Mesenchymal stem cell (in vitro differentiated cells and primary cell): ENCODE measurements at regions not wholly inside any gene's neighbourhood (a gene's known extent, or its start where the extent isn't known, plus 50 kb on each side); places are given as distances from the start of the nearest gene placed in this dataset.

ENCODE experiments used
- DNase-seq: peaks from one replicate; pipeline ENCODE4 v3.0.0-alpha.2; 2013
- H2AFZ ChIP-seq: one replicate; pipeline ENCODE4 v1.6.1; 2013; ENCODE audit warnings: low read depth, mild to moderate bottlenecking, control low read depth, inconsistent platforms, low read length, moderate library complexity
- H2AK5ac ChIP-seq: 2 replicates; pipeline ENCODE4 v1.6.1; 2013; ENCODE audit warnings: low read length, moderate library complexity, mild to moderate bottlenecking, inconsistent platforms; ENCODE audit not compliant: severe bottlenecking
- H2BK120ac ChIP-seq: one replicate; pipeline ENCODE4 v1.6.1; 2013; ENCODE audit warnings: low read depth, mild to moderate bottlenecking, inconsistent platforms, low read length, moderate library complexity
- H2BK12ac ChIP-seq, 2 experiments: one replicate each; pipeline ENCODE4 v1.6.1; 2013; ENCODE audit warnings: inconsistent platforms in 2 of 2, low read length in 2 of 2, mild to moderate bottlenecking in 2 of 2, moderate library complexity in 2 of 2, control low read depth in 1 of 2
- H2BK15ac ChIP-seq: one replicate; pipeline ENCODE4 v1.6.1; 2013; ENCODE audit warnings: mild to moderate bottlenecking, low read depth, inconsistent platforms; ENCODE audit not compliant: poor library complexity, severe bottlenecking
- H2BK5ac ChIP-seq: 2 replicates; pipeline ENCODE4 v1.6.1; 2013; ENCODE audit warnings: low read depth, mild to moderate bottlenecking, low read length, control low read depth, inconsistent platforms; ENCODE audit not compliant: poor library complexity, severe bottlenecking
- H3K14ac ChIP-seq, 2 experiments: one replicate each; pipeline ENCODE4 v1.6.1; 2013; ENCODE audit warnings: inconsistent platforms in 2 of 2, low read length in 2 of 2, control low read depth in 1 of 2, mild to moderate bottlenecking in 1 of 2, moderate library complexity in 1 of 2
- H3K18ac ChIP-seq, 2 experiments: one replicate each; pipeline ENCODE4 v1.6.1; 2013; ENCODE audit warnings: inconsistent platforms in 2 of 2, low read length in 2 of 2, control low read depth in 1 of 2, low read depth in 1 of 2, mild to moderate bottlenecking in 1 of 2
- H3K23ac ChIP-seq, 2 experiments: one replicate each; pipeline ENCODE4 v1.6.1; 2013; ENCODE audit warnings: inconsistent platforms in 2 of 2, low read length in 2 of 2, mild to moderate bottlenecking in 2 of 2, moderate library complexity in 2 of 2, control low read depth in 1 of 2
- H3K27ac ChIP-seq: 2 replicates; pipeline ENCODE4 v1.5.1; 2013; ENCODE audit warnings: mild to moderate bottlenecking, moderate library complexity, low read length, control low read depth, inconsistent platforms; ENCODE audit not compliant: poor library complexity, severe bottlenecking
- H3K27me3 ChIP-seq, 2 experiments: 2 replicates each; pipeline versions ENCODE4 v1.6.1 to v1.7.0; 2013; ENCODE audit warnings: low read length in 2 of 2, mild to moderate bottlenecking in 2 of 2, moderate library complexity in 2 of 2, control low read depth in 1 of 2, inconsistent platforms in 1 of 2; ENCODE audit not compliant: control insufficient read depth in 1 of 2, insufficient read depth in 1 of 2
- H3K36me3 ChIP-seq, 2 experiments: 2 replicates each; pipeline versions ENCODE4 v1.6.1 to v1.7.0; 2013; ENCODE audit warnings: low read length in 2 of 2, control low read depth in 1 of 2, inconsistent platforms in 1 of 2, low read depth in 1 of 2, mild to moderate bottlenecking in 1 of 2; ENCODE audit not compliant: insufficient read depth in 2 of 2, control insufficient read depth in 1 of 2
- H3K4ac ChIP-seq, 2 experiments: one replicate each; pipeline ENCODE4 v1.6.1; 2013; ENCODE audit warnings: inconsistent platforms in 2 of 2, low read length in 2 of 2, mild to moderate bottlenecking in 2 of 2, moderate library complexity in 2 of 2, control low read depth in 1 of 2, low read depth in 1 of 2
- H3K4me1 ChIP-seq: 2 replicates; pipeline ENCODE4 v1.6.1; 2013; ENCODE audit warnings: low read depth, low read length, control low read depth; ENCODE audit not compliant: control insufficient read depth, insufficient read depth
- H3K4me2 ChIP-seq: 2 replicates; pipeline ENCODE4 v1.6.1; 2013; ENCODE audit warnings: low read length, mild to moderate bottlenecking, inconsistent platforms; ENCODE audit not compliant: poor library complexity, severe bottlenecking
- H3K4me3 ChIP-seq, 2 experiments: 2 replicates each; pipeline versions ENCODE4 v1.5.1 to v1.7.0; 2013; ENCODE audit warnings: low read length in 2 of 2, mild to moderate bottlenecking in 2 of 2, control low read depth in 1 of 2, low read depth in 1 of 2; ENCODE audit not compliant: insufficient read depth in 1 of 2
- H3K79me1 ChIP-seq: replicated peaks from 2 replicates; pipeline ENCODE4 v1.6.1; 2013; ENCODE audit warnings: mild to moderate bottlenecking, control low read depth, low read length, inconsistent platforms; ENCODE audit not compliant: poor library complexity, severe bottlenecking
- H3K9ac ChIP-seq: 2 replicates; pipeline ENCODE4 v1.7.0; 2013; ENCODE audit warnings: mild to moderate bottlenecking, low read length, moderate library complexity
- H3K9me3 ChIP-seq: 2 replicates; pipeline ENCODE4 v1.7.0; 2013; ENCODE audit warnings: mild to moderate bottlenecking, low read length; ENCODE audit not compliant: control insufficient read depth
- H4K8ac ChIP-seq: one replicate; pipeline ENCODE4 v1.6.1; 2013; ENCODE audit warnings: inconsistent platforms, mild to moderate bottlenecking, low read length, moderate library complexity
- H4K91ac ChIP-seq: one replicate; pipeline ENCODE4 v1.6.1; 2013; ENCODE audit warnings: mild to moderate bottlenecking, low read length, inconsistent platforms
- WGBS: methylation state at CpG from one replicate; pipeline ENCODE4 v1.1.7; 2013; ENCODE audit warnings: mixed read lengths; 5-methylcytosine and 5-hydroxymethylcytosine counted together

DNA sequence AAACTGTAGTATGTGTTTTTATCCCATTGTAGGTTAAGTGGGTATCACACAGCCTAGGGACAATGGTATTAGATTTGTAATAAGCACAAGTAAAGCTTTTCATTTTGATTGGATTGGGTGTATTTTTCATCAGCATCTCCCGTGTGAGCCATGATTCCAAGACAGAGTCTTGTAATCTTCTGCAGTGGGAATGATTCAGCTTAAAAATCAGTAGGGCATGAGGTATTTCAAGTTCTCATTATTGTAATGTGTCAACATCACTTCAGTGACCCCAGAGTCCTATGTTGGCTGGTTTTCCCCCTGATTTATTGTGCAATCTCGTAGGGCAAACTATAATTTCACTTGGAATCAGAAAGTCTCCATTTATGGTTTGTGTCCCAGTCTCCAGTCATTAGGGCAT is 833.2 kb upstream of the RBFOX1 start:
- H2BK15ac ChIP-seq: no peak overlapping the region
- no peak overlapping the region for H2AK5ac ChIP-seq
- H4K91ac ChIP-seq: no peak overlapping the region
- H3K4me3 ChIP-seq: no peak overlapping the region
- H3K23ac ChIP-seq: no peak overlapping the region
- no peak overlapping the region for H3K18ac ChIP-seq
- H3K27ac ChIP-seq: no peak overlapping the region
- no peaks in the 10 kb centered on the region for H3K4me1 ChIP-seq
- H2BK12ac ChIP-seq: no peak overlapping the region
- DNase-seq: no peak
- no peaks in the 10 kb centered on the region for H3K27me3 ChIP-seq
- peaks cover 18% of the 10 kb centered on the region for H3K9me3 ChIP-seq
- no peak overlapping the region for H3K4me2 ChIP-seq
- no peak overlapping the region for H3K14ac ChIP-seq
- no peak overlapping the region for H2BK120ac ChIP-seq
- no peak overlapping the region for H4K8ac ChIP-seq
- WGBS: 29% methylated on average over 2 of the region's 2 CpGs
- no peak overlapping the region for H3K9ac ChIP-seq
- no peak overlapping the region for H3K4ac ChIP-seq
- H2BK5ac ChIP-seq: no peak overlapping the region
- H2AFZ ChIP-seq: no peak overlapping the region
- no peaks in the 10 kb centered on the region for H3K36me3 ChIP-seq
- no peaks in the 10 kb centered on the region for H3K79me1 ChIP-seq

GRCh38 chr16:6498858-6499257 is 833.8 kb upstream of the RBFOX1 start:
- Histone ChIP-seq H4K91ac (no peak overlapping the region), H3K18ac (no peak overlapping the region), H3K9ac (no peak overlapping the region), H3K36me3 (no peaks in the 10 kb centered on the region), H3K4me3 (no peak overlapping the region), H2BK12ac (no peak overlapping the region), H3K23ac (no peak overlapping the region), H2BK120ac (no peak overlapping the region), H2BK5ac (no peak overlapping the region), H3K79me1 (no peaks in the 10 kb centered on the region), H3K14ac (no peak overlapping the region), H3K4me2 (no peak overlapping the region), H3K27ac (no peak overlapping the region), H2AFZ (no peak overlapping the region), H3K9me3 (peaks cover 14% of the 10 kb centered on the region), H4K8ac (no peak overlapping the region), H3K4ac (no peak overlapping the region), H2BK15ac (no peak overlapping the region), H2AK5ac (no peak overlapping the region), H3K4me1 (no peaks in the 10 kb centered on the region), H3K27me3 (no peaks in the 10 kb centered on the region)
- DNase-seq: no peak
- 80% methylated on average over 2 of the region's 4 CpGs for WGBS

DNA sequence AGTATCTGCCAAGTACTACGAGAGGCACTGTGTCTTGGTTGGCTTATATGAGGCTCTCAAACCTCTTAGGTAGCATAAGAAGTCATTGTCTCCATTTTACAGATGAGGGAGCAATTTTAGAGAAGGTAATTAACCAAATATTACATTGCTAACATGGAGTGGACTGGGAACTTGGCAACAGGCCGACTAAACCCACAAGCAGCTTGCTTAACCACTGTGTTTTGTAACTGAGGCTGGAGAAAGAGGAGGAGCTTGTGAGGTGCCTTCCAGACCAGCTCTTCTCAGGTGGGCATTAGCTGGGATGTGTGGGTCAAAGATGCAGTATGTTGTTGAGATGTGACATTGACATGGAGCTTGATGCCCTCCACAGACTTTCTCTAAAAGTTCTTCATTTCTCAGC is 835.6 kb upstream of the RBFOX1 start:
- Histone ChIP-seq H3K36me3 (no peaks in the 10 kb centered on the region), H3K27me3 (no peaks in the 10 kb centered on the region)
- 55% methylated on average over 2 of the region's 2 CpGs for WGBS

GRCh38 chr16:6495486-6496210 is 837.0 kb upstream of the RBFOX1 start:
- H2BK12ac ChIP-seq: no peak overlapping the region
- H2AFZ ChIP-seq: no peak overlapping the region
- H3K4me1 ChIP-seq: no peaks in the 10 kb centered on the region
- H3K27me3 ChIP-seq: no peaks in the 10 kb centered on the region
- no peak overlapping the region for H4K91ac ChIP-seq
- no peak overlapping the region for H2BK120ac ChIP-seq
- H3K4me2 ChIP-seq: no peak overlapping the region
- no peak overlapping the region for H2BK5ac ChIP-seq
- no peak overlapping the region for H3K4ac ChIP-seq
- no peak for DNase-seq
- no peak overlapping the region for H3K14ac ChIP-seq
- H3K36me3 ChIP-seq: no peaks in the 10 kb centered on the region
- H3K4me3 ChIP-seq: no peak overlapping the region
- 62% methylated on average over 5 of the region's 7 CpGs for WGBS
- no peak overlapping the region for H3K23ac ChIP-seq
- H4K8ac ChIP-seq: no peak overlapping the region
- peaks cover 11% of the 10 kb centered on the region for H3K9me3 ChIP-seq
- H3K27ac ChIP-seq: no peak overlapping the region
- H2AK5ac ChIP-seq: no peak overlapping the region
- H2BK15ac ChIP-seq: no peak overlapping the region
- no peaks in the 10 kb centered on the region for H3K79me1 ChIP-seq
- H3K9ac ChIP-seq: no peak overlapping the region
- H3K18ac ChIP-seq: no peak overlapping the region

More for the DNA sequence above, 835.6 kb upstream of the RBFOX1 start:
- H3K79me1 ChIP-seq: no peaks in the 10 kb centered on the region
- no peak overlapping the region for H2BK12ac ChIP-seq
- no peak overlapping the region for H3K27ac ChIP-seq
- H2AK5ac ChIP-seq: no peak overlapping the region
- H3K4me3 ChIP-seq: no peak overlapping the region
- no peak overlapping the region for H2BK5ac ChIP-seq
- DNase-seq: no peak
- H3K4me1 ChIP-seq: no peaks in the 10 kb centered on the region
- no peak overlapping the region for H3K23ac ChIP-seq
- H3K4me2 ChIP-seq: no peak overlapping the region
- H2BK15ac ChIP-seq: no peak overlapping the region
- no peak overlapping the region for H2BK120ac ChIP-seq
- H4K91ac ChIP-seq: no peak overlapping the region
- no peak overlapping the region for H2AFZ ChIP-seq
- H3K9ac ChIP-seq: no peak overlapping the region
- H4K8ac ChIP-seq: no peak overlapping the region
- peaks cover 11% of the 10 kb centered on the region for H3K9me3 ChIP-seq
- no peak overlapping the region for H3K14ac ChIP-seq
- no peak overlapping the region for H3K4ac ChIP-seq
- no peak overlapping the region for H3K18ac ChIP-seq
